Liver (tissue), 8 donors: ENCODE measurements at regions not wholly inside any gene's neighbourhood (a gene's known extent, or its start where the extent isn't known, plus 50 kb on each side); places are given as distances from the start of the nearest gene placed in this dataset.

Source experiments
- DNase-seq: peaks from one replicate; pipeline ENCODE4 v3.0.0-alpha.2; 2017; ENCODE audit warnings: low spot score
- H3K27ac ChIP-seq, 2 donors: one replicate each; pipeline ENCODE4 v1.7.0; 2013; ENCODE audit warnings: inconsistent platforms in 2 of 2, low read length in 2 of 2, control low read depth in 1 of 2, low read depth in 1 of 2, mild to moderate bottlenecking in 1 of 2
- H3K27me3 ChIP-seq, 4 donors: one replicate each; pipeline versions ENCODE4 v1.6.1 to v1.7.0; 2013; ENCODE audit warnings: low read length in 3 of 4, inconsistent platforms in 1 of 4, mild to moderate bottlenecking in 1 of 4, moderate library complexity in 1 of 4; ENCODE audit not compliant: control insufficient read depth in 4 of 4, insufficient read depth in 4 of 4
- H3K36me3 ChIP-seq, 4 donors: one replicate each; pipeline versions ENCODE4 v1.6.1 to v1.7.0; 2013; ENCODE audit warnings: low read length in 3 of 4, mild to moderate bottlenecking in 3 of 4, low read depth in 1 of 4, moderate library complexity in 1 of 4; ENCODE audit not compliant: control insufficient read depth in 4 of 4, insufficient read depth in 3 of 4
- H3K4me1 ChIP-seq, 4 donors: one replicate each; pipeline versions ENCODE4 v1.6.1 to v1.7.0; 2013; ENCODE audit warnings: low read length in 3 of 4, mild to moderate bottlenecking in 3 of 4, moderate library complexity in 1 of 4; ENCODE audit not compliant: control insufficient read depth in 4 of 4, insufficient read depth in 4 of 4
- H3K4me3 ChIP-seq, 3 donors: one replicate each; pipeline versions ENCODE4 v1.6.1 to v1.7.0; 2013; ENCODE audit warnings: low read length in 3 of 3, control low read depth in 1 of 3, low read depth in 1 of 3, mild to moderate bottlenecking in 1 of 3
- H3K9ac ChIP-seq, 2 donors: one replicate each; pipeline ENCODE4 v1.7.0; 2013; ENCODE audit warnings: low read length in 2 of 2, mild to moderate bottlenecking in 2 of 2, moderate library complexity in 2 of 2, control low read depth in 1 of 2, low read depth in 1 of 2
- H3K9me3 ChIP-seq, 4 donors: one replicate each; pipeline versions ENCODE4 v1.6.1 to v1.7.0; 2013; ENCODE audit warnings: low read length in 3 of 4; ENCODE audit not compliant: control insufficient read depth in 4 of 4
- FOXA1 ChIP-seq: IDR thresholded peaks from 2 replicates; pipeline ENCODE4 v1.6.1; 2016; ENCODE audit warnings: antibody characterized with exemption
- FOXA2 ChIP-seq: IDR thresholded peaks from 2 replicates; pipeline ENCODE4 v1.6.1; 2016; ENCODE audit warnings: antibody characterized with exemption
- GABPA ChIP-seq, 2 donors: IDR thresholded peaks in 1 of 2; conservative IDR thresholded peaks in 1 of 2; 2 replicates each; pipeline ENCODE4 v1.6.1; 2016; ENCODE audit warnings: antibody characterized with exemption in 2 of 2, mild to moderate bottlenecking in 1 of 2, moderate library complexity in 1 of 2
- HNF4A ChIP-seq, 2 donors: conservative IDR thresholded peaks; 2 replicates each; pipeline ENCODE4 v1.6.1; 2016; ENCODE audit warnings: antibody characterized with exemption in 2 of 2, mild to moderate bottlenecking in 2 of 2
- HNF4G ChIP-seq: IDR thresholded peaks from 2 replicates; pipeline ENCODE4 v1.6.1; 2016; ENCODE audit warnings: antibody characterized with exemption
- JUND ChIP-seq, 2 donors: IDR thresholded peaks; 2 replicates each; pipeline ENCODE4 v1.6.1; 2016; ENCODE audit warnings: antibody characterized with exemption in 2 of 2
- MAX ChIP-seq: IDR thresholded peaks from 2 replicates; pipeline ENCODE4 v1.6.1; 2016; ENCODE audit warnings: antibody characterized with exemption
- NR2F2 ChIP-seq: IDR thresholded peaks from 2 replicates; pipeline ENCODE4 v1.6.1; 2016; ENCODE audit warnings: antibody characterized with exemption
- RAD21 ChIP-seq, 2 donors: IDR thresholded peaks; 2 replicates each; pipeline ENCODE4 v1.6.1; 2016; ENCODE audit warnings: antibody characterized with exemption in 2 of 2, mild to moderate bottlenecking in 2 of 2
- RXRA ChIP-seq, 2 donors: IDR thresholded peaks; 2 replicates each; pipeline ENCODE4 v1.6.1; 2017 to 2018; ENCODE audit warnings: antibody characterized with exemption in 2 of 2, mild to moderate bottlenecking in 1 of 2
- SP1 ChIP-seq: IDR thresholded peaks from 2 replicates; pipeline ENCODE4 v1.6.1; 2018; ENCODE audit warnings: antibody characterized with exemption, mild to moderate bottlenecking
- YY1 ChIP-seq: IDR thresholded peaks from 2 replicates; pipeline ENCODE4 v1.6.1; 2016; ENCODE audit warnings: antibody characterized with exemption, mild to moderate bottlenecking
- ZBTB33 ChIP-seq: IDR thresholded peaks from 2 replicates; pipeline ENCODE4 v1.6.1; 2016; ENCODE audit warnings: antibody characterized with exemption
- WGBS: extraction: QIAGEN DNeasy Blood & Tissue Kit; methylation state at CpG from one replicate; pipeline ENCODE4 v1.1.7; 2013; 5-methylcytosine and 5-hydroxymethylcytosine counted together
- TF ChIP-seq, protein P1 (sequence below): IDR thresholded peaks from 2 replicates; pipeline ENCODE4 v1.6.1; 2016; ENCODE audit warnings: antibody characterized with exemption
- TF ChIP-seq, protein P2 (sequence below): fragments of 150-350 bp; IDR thresholded peaks from 2 replicates; pipeline ENCODE4 v1.5.1; 2017; ENCODE audit warnings: improper control_type of control experiment, low read depth, low read length; ENCODE audit not compliant: missing input control
- TF ChIP-seq, protein P3 (sequence below): IDR thresholded peaks from 2 replicates; pipeline ENCODE4 v1.6.1; 2016; ENCODE audit warnings: antibody characterized with exemption, mild to moderate bottlenecking
- donor health status: healthy.
- donor health status: healthy.
- donor health status: healthy.
- donor health status: healthy.
- donor health status: healthy.

GRCh38 chr2:133816037-133816436, 247.8 kb upstream of the NCKAP5 start:
- TF ChIP-seq, protein P1, sequence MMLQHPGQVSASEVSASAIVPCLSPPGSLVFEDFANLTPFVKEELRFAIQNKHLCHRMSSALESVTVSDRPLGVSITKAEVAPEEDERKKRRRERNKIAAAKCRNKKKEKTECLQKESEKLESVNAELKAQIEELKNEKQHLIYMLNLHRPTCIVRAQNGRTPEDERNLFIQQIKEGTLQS = no peak
- no peak for TF ChIP-seq MAX
- TF ChIP-seq FOXA2 = no peak
- no peak for TF ChIP-seq HNF4G
- no peak for TF ChIP-seq RXRA (IDR thresholded peaks at IDR 0.05)
- TF ChIP-seq, protein P2, sequence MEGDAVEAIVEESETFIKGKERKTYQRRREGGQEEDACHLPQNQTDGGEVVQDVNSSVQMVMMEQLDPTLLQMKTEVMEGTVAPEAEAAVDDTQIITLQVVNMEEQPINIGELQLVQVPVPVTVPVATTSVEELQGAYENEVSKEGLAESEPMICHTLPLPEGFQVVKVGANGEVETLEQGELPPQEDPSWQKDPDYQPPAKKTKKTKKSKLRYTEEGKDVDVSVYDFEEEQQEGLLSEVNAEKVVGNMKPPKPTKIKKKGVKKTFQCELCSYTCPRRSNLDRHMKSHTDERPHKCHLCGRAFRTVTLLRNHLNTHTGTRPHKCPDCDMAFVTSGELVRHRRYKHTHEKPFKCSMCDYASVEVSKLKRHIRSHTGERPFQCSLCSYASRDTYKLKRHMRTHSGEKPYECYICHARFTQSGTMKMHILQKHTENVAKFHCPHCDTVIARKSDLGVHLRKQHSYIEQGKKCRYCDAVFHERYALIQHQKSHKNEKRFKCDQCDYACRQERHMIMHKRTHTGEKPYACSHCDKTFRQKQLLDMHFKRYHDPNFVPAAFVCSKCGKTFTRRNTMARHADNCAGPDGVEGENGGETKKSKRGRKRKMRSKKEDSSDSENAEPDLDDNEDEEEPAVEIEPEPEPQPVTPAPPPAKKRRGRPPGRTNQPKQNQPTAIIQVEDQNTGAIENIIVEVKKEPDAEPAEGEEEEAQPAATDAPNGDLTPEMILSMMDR = no peak
- no peak for TF ChIP-seq NR2F2
- TF ChIP-seq YY1 = no peak
- TF ChIP-seq HNF4A (conservative IDR thresholded peaks at IDR 0.05) = no peak
- no peak for TF ChIP-seq SP1
- TF ChIP-seq FOXA1 = no peak
- no peak for TF ChIP-seq ZBTB33
- TF ChIP-seq GABPA (IDR thresholded peaks at IDR 0.05 in 1 of 2, conservative IDR thresholded peaks at IDR 0.05 in 1 of 2) = no peak
- no peak for TF ChIP-seq RAD21 (IDR thresholded peaks at IDR 0.05)
- TF ChIP-seq JUND (IDR thresholded peaks at IDR 0.05) = no peak
- no peak overlapping the region for H3K27ac ChIP-seq
- DNase-seq = no peak
- no peaks in the 10 kb centered on the region for H3K4me1 ChIP-seq
- no peak overlapping the region for H3K9ac ChIP-seq
- no peaks in the 10 kb centered on the region for H3K9me3 ChIP-seq
- no peak overlapping the region for H3K4me3 ChIP-seq
- H3K36me3 ChIP-seq = no peaks in the 10 kb centered on the region
- 96% methylated on average over 3 of the region's 3 CpGs for whole genome bisulfite sequencing
- H3K27me3 ChIP-seq = no peaks in the 10 kb centered on the region

DNA sequence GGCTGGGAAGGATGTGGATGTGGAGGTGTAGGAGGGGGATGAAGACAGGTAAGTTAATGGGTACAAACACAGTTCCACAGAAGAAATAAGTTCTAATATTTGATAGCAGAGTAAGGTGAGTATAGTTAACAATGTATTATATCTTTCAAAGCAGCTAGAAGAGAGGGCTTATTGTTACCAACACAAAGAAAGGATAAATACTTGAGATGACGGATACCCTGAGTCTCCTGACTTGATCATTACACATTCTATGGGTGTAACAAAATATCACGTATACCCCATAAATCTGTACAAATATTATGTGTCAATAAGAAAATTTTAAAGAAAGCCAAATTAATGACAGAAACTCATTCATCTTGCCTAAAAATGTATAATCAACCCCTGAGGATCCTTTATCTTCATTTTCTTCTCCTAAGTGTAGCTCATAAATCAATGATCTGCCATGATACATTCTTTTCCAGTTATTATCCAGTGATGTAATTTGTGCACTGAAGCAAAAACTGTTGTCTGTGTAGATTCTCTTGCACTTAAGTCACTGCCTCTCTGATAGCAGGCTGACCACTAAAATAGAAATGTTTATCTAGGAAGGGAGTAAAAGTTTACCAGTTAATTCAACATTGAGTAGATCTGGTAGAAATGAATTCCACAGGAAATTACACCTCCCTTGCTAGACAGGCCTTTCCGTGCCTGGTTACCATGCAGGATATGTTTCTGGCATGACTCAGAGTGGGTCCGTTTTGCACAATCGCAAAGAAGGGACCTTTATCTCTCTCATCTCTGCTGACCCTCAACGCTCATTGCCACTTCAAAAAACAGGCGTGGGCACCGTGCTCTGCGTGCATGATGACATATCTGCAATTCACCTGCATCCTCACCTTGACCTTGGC, 249.7 kb upstream of the NCKAP5 start:
- Histone ChIP-seq H3K9me3 (no peaks in the 10 kb centered on the region), H3K9ac (no peak overlapping the region), H3K36me3 (no peaks in the 10 kb centered on the region), H3K27me3 (no peaks in the 10 kb centered on the region), H3K4me3 (no peak overlapping the region), H3K27ac (no peak overlapping the region), H3K4me1 (no peaks in the 10 kb centered on the region)
- no peak for DNase-seq
- TF ChIP-seq RAD21 (IDR thresholded peaks at IDR 0.05) = no peak
- TF ChIP-seq, protein P2 = no peak
- TF ChIP-seq, protein P3, sequence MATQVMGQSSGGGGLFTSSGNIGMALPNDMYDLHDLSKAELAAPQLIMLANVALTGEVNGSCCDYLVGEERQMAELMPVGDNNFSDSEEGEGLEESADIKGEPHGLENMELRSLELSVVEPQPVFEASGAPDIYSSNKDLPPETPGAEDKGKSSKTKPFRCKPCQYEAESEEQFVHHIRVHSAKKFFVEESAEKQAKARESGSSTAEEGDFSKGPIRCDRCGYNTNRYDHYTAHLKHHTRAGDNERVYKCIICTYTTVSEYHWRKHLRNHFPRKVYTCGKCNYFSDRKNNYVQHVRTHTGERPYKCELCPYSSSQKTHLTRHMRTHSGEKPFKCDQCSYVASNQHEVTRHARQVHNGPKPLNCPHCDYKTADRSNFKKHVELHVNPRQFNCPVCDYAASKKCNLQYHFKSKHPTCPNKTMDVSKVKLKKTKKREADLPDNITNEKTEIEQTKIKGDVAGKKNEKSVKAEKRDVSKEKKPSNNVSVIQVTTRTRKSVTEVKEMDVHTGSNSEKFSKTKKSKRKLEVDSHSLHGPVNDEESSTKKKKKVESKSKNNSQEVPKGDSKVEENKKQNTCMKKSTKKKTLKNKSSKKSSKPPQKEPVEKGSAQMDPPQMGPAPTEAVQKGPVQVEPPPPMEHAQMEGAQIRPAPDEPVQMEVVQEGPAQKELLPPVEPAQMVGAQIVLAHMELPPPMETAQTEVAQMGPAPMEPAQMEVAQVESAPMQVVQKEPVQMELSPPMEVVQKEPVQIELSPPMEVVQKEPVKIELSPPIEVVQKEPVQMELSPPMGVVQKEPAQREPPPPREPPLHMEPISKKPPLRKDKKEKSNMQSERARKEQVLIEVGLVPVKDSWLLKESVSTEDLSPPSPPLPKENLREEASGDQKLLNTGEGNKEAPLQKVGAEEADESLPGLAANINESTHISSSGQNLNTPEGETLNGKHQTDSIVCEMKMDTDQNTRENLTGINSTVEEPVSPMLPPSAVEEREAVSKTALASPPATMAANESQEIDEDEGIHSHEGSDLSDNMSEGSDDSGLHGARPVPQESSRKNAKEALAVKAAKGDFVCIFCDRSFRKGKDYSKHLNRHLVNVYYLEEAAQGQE = no peak
- 62% methylated on average over 9 of the region's 9 CpGs for WGBS
